AG09319 (cell line): ENCODE measurements at regions not wholly inside any gene's neighbourhood (a gene's known extent, or its start where the extent isn't known, plus 50 kb on each side); places are given as distances from the start of the nearest gene placed in this dataset.

Source experiments
- DNase-seq: peaks from one replicate; pipeline ENCODE4 v3.0.0-alpha.2; 2010; ENCODE audit warnings: low read depth; ENCODE audit errors: extremely low read depth
- TF ChIP-seq, protein P1 (sequence below): IDR thresholded peaks from 2 replicates; pipeline ENCODE4 v1.5.1; 2011; ENCODE audit warnings: low read depth, mild to moderate bottlenecking, inconsistent platforms, low read length, moderate library complexity

- no peak for DNase-seq
- TF ChIP-seq, protein P1, sequence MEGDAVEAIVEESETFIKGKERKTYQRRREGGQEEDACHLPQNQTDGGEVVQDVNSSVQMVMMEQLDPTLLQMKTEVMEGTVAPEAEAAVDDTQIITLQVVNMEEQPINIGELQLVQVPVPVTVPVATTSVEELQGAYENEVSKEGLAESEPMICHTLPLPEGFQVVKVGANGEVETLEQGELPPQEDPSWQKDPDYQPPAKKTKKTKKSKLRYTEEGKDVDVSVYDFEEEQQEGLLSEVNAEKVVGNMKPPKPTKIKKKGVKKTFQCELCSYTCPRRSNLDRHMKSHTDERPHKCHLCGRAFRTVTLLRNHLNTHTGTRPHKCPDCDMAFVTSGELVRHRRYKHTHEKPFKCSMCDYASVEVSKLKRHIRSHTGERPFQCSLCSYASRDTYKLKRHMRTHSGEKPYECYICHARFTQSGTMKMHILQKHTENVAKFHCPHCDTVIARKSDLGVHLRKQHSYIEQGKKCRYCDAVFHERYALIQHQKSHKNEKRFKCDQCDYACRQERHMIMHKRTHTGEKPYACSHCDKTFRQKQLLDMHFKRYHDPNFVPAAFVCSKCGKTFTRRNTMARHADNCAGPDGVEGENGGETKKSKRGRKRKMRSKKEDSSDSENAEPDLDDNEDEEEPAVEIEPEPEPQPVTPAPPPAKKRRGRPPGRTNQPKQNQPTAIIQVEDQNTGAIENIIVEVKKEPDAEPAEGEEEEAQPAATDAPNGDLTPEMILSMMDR, result no peak
Measured at GRCh38 chr1:118321840-118322239, 136.8 kb upstream of the SPAG17 start.

DNA sequence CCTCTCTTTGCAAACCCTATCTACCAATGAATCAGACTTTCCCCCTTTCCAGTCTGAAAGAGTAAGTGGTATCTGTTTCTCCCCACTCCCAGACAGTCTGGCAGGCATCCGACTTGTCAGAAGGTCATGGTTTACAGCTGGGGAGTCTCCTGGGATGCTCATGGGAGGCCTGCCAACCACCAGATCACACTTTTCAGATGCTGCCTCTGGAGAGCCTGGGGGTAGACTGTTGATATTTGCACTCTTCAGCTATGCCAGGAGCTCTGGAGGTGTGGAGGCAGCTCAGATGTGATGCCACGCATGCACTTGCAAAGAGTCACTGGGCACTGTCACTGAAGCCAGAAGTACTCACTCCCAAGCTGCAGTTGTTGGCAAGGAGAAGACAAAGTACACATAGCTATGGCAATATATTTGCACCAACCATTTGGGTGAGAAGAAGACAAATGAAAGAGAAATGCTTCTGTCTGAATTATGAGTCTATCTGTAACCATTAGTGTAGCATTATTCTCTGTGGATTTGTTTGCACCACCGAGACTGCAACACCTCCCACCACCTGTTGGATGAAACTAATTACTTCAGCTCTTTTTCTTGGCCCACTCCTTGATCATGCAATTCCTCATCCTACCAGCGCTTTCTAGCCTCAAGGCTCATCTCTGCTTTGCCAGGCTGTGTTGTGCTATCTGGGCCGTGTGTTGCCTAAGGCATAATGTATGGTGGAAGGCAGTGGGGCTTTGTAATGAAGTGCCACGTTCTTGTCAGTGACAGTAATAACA lies 133.0 kb upstream of the SPAG17 start:
- TF ChIP-seq, protein P1, result no peak

GRCh38 chr1:118306851-118307250 lies 121.8 kb upstream of the SPAG17 start:
- no peak for DNase-seq
- TF ChIP-seq, protein P1, result no peak

More for the DNA sequence above, 133.0 kb upstream of the SPAG17 start:
- DNase-seq, result no peak

DNA sequence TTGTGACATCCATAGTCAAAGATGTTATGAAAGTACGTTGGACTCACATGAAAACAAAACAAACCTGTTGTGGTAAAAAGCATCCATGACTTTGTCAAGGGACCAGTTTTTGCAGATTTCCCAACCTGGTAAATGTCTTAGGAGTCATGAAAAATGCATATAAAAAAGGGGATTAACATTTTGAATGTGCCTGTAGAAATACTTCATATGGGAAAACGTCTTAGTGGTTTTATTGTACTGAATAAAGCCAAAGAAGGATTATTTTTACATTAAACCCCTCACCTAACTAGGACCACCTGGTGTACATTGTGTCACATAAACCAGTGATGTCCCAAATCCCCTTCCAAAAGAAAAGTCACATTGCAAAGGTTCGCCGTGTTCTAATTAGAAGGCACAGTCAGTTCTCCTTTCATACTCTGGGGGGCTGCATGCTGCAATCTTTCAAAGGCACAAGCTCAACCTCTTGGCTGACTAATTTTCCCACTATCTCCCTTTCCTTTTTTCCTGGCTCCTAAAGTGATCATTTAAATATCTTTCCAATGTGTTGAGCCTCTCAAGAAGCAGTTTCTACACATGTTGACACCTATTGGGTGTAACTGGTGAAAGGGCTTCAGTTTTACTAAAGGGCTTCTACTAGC lies 119.8 kb upstream of the SPAG17 start:
- peak; percentile 5 for DNase-seq
- TF ChIP-seq, protein P1, result peak; percentile 59

GRCh38 chr1:118303534-118303933 lies 118.5 kb upstream of the SPAG17 start:
- TF ChIP-seq, protein P1, result no peak
- DNase-seq, result no peak

DNA sequence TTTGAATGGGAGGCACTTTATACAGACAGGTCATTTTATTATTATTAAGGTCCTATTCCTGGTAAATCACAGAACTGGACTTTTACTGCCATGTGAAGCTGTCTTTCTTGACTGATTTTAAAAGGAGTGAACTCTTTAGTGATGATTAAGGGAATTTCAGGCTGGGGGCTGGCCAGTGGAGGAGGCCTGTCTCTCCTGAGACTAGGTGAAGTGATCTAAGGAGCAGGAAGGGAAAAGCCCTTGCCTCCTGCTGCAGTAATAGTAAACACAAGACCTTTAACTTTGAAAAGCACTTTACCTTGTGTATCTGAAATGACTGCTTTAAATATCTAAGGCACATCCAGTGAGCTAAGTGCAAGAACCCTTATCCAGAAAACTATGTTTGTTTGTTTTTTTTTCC lies 118.0 kb upstream of the SPAG17 start:
- no peak for DNase-seq
- TF ChIP-seq, protein P1, result no peak

DNA sequence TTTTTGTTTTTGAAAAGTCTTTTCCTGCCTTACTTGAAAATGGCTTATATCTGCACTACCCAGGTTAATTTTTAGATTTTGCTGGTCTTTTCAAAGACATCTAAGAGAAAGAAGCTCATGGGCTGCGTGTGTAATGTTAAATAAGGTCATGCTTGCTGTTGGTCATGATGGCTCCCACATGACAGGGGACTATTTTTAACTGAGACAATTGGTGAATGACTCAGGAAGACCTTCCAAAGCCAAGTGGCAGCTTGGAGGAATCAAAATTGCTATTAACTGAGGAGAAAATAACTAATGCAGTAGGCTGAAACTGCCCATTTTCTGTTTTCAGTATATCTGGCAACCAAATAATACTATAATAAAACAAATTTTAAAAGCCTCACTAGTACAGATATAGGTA lies 117.1 kb upstream of the SPAG17 start:
- TF ChIP-seq, protein P1, result no peak
- no peak for DNase-seq
